SJSA1 (cell line): ENCODE measurements at regions not wholly inside any gene's neighbourhood (a gene's known extent, or its start where the extent isn't known, plus 50 kb on each side); places are given as distances from the start of the nearest gene placed in this dataset.

Experiments
- DNase-seq, 2 experiments: peaks; one replicate each; pipeline ENCODE4 v3.0.0-alpha.2; 2015 to 2020; ENCODE audit warnings: low spot score in 2 of 2, low read depth in 1 of 2
- H3K27ac ChIP-seq: fragments of 250-450 bp; sonication (Bioruptor Pico); 2 replicates; pipeline ENCODE4 v1.5.1; 2020; ENCODE audit warnings: mild to moderate bottlenecking, moderate library complexity
- H3K27me3 ChIP-seq: fragments of 250-450 bp; sonication (Bioruptor Pico); replicated peaks from 2 replicates; pipeline ENCODE4 v1.5.1; 2020; ENCODE audit warnings: mild to moderate bottlenecking, moderate library complexity
- H3K36me3 ChIP-seq: fragments of 250-450 bp; sonication (Bioruptor Pico); 2 replicates; pipeline ENCODE4 v1.5.1; 2020; ENCODE audit warnings: mild to moderate bottlenecking
- H3K4me1 ChIP-seq: fragments of 250-450 bp; sonication (Bioruptor Pico); replicated peaks from 2 replicates; pipeline ENCODE4 v1.6.1; 2021; ENCODE audit warnings: mild to moderate bottlenecking
- H3K4me3 ChIP-seq: fragments of 250-450 bp; sonication (Bioruptor Pico); 2 replicates; pipeline ENCODE4 v1.5.1; 2020; ENCODE audit warnings: mild to moderate bottlenecking
- H3K9me3 ChIP-seq: fragments of 250-450 bp; sonication (Bioruptor Pico); replicated peaks from 2 replicates; pipeline ENCODE4 v1.5.1; 2020; ENCODE audit warnings: mild to moderate bottlenecking

DNA sequence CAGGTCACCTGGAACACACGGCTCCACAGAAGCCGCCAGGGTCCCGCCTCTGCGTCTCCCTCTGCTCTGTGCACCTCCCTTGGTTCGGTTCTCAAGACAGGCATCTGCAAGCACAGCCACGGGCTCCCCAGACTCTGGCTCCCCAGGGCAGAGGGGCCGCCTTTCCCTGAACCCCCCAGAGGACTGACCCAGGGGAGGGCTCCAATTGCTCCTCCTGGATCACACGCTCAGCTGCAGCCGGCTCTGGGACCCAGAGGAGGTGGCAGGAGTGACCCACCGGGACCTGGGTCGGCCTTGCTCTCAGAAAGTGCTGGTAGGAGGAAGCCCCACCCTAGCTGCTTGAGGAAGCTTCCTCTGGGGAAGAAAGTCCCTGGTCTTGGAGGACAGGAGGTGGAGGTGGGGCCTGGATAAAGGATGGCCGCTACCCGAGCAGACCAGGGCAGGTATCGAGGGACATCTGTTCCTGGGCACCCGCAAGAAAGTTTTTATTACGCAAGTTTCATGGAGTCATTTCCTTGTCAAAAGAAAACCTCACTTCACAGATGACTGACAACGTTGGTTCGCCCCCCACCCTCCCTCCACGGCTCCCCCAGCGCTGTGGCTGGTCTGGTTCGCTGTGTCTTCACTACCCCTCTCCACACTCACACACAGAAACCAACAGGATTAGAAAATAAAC, 103.9 kb upstream of the AFDN start:
- no peaks in the 10 kb centered on the region for H3K27me3 ChIP-seq
- H3K4me1 ChIP-seq, result no peaks in the 10 kb centered on the region

DNA sequence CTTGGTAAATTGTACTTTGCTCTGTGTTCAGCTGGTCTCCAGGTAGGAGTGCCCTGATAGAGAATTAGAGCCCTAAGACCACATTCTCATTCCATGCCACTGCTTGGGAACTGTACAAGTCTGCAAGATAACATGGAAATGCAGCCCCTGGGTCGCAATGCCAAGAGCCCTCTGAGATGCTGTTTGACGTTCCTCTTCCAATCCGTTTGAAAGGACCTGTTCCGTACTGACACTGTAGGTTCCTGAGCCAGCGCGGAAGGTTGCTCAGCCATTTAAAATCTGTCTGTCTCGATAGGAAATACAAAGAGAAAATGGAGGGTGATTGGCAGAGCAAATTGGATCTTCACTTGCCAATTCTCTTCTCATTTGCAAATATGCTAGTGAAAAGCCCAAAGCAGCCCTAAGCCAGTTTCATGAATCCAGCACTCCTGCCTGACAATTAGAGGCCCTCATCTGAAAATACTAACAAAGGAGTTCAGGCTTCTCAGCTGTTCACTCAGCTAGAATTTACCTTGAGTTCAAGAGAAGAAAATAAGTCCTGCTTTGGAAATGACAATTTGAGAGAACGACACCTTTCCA, 100.6 kb upstream of the AFDN start:
- Histone ChIP-seq H3K4me3 (no peak overlapping the region), H3K4me1 (no peaks in the 10 kb centered on the region), H3K27me3 (0 out of 2 replicates have a peak, but pooled peaks cover 3% of the 10 kb centered on the region), H3K27ac (no peak overlapping the region), H3K36me3 (no peaks in the 10 kb centered on the region), H3K9me3 (no peaks in the 10 kb centered on the region)
- no peak for DNase-seq

More for the DNA sequence above, 103.9 kb upstream of the AFDN start:
- DNase-seq, result no peak
- Histone ChIP-seq H3K9me3 (no peaks in the 10 kb centered on the region), H3K4me3 (no peak overlapping the region), H3K27ac (no peak overlapping the region), H3K36me3 (no peaks in the 10 kb centered on the region)

DNA sequence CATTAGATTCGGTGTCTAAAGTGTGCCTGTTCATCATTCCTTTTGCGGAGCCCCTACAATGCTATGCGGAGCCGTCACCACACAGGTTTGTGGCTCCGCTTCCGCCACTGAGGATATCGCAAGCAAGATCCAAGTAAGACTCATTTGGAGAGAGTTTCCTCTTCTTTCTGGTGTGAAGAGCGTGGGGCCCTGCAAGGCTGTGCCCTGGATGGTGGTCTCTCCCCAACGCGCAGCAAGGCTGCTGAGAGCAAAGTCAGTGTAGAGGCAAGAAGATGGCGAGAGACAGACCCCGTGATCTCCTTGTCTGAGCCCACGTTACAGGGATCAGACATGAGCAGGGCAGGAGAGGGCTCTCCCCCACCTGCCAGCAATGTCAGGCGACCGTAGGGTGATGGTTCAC, 96.3 kb upstream of the AFDN start:
- peak in 1 of 2 experiments; percentile 28 for DNase-seq
- Histone ChIP-seq H3K27me3 (0 out of 2 replicates have a peak, but pooled peaks cover 3% of the 10 kb centered on the region), H3K9me3 (no peaks in the 10 kb centered on the region), H3K4me3 (no peak overlapping the region), H3K36me3 (no peaks in the 10 kb centered on the region), H3K27ac (no peak overlapping the region), H3K4me1 (peaks cover 5% of the 10 kb centered on the region)

DNA sequence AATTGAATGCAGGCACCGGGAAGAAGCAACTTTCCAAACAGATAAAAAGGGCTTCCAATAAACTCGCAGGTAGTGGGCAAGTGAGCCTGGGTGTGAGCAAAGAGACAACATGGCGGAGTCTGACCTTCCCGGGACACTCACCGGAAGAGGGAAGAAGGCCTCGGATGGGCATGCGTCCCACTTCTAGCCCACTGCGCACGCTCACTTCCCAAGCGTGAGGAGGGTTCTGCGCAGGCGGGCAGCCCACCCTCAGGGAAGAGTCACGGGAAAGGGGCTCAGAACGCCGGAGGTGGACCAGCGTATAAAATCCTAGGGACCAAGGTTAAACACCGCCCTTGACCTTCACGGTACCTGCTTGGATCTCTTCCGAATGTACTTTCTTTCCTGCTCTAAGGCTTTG, 95.5 kb upstream of the AFDN start:
- DNase-seq, result no peak

GRCh38 chr6:167731731-167732422, 94.8 kb upstream of the AFDN start:
- H3K9me3 ChIP-seq, result no peaks in the 10 kb centered on the region
- no peak overlapping the region for H3K4me3 ChIP-seq
- H3K27me3 ChIP-seq, result 0 out of 2 replicates have a peak, but pooled peaks cover 3% of the 10 kb centered on the region
- peaks cover 5% of the 10 kb centered on the region for H3K4me1 ChIP-seq
- no peak for DNase-seq
- no peaks in the 10 kb centered on the region for H3K36me3 ChIP-seq
- no peak overlapping the region for H3K27ac ChIP-seq

More for the DNA sequence above, 95.5 kb upstream of the AFDN start:
- Histone ChIP-seq H3K4me1 (peaks cover 5% of the 10 kb centered on the region), H3K4me3 (no peak overlapping the region), H3K27ac (no peak overlapping the region), H3K36me3 (no peaks in the 10 kb centered on the region), H3K27me3 (0 out of 2 replicates have a peak, but pooled peaks cover 3% of the 10 kb centered on the region), H3K9me3 (no peaks in the 10 kb centered on the region)

- Histone ChIP-seq H3K9me3 (no peaks in the 10 kb centered on the region), H3K36me3 (no peaks in the 10 kb centered on the region), H3K27me3 (no peaks in the 10 kb centered on the region), H3K4me3 (no peak overlapping the region), H3K4me1 (peaks cover 5% of the 10 kb centered on the region), H3K27ac (no peak overlapping the region)
- DNase-seq, result peak in 1 of 2 experiments; percentile 52
Measured at GRCh38 chr6:167733740-167734661, 92.7 kb upstream of the AFDN start.

DNA sequence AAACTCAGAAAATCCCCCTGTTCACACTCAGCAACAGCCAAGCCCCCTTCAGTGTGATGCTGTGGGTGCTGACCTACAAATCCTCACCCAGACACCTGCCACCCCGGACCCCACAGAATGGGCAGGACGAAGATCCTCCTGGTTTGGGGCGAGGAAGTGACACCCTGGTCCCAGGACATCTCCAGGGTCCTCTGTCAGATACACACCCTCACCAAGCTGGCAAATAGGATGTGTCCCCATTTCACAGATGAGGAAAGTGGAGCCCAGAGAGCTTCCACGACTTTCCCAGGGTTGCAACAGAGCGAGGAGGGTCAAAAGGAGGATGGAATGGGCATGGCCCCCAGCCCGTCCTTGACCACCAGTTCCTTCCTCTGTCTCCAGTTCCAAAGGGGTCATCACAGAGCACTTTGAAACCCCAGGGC, 92.0 kb upstream of the AFDN start:
- no peaks in the 10 kb centered on the region for H3K27me3 ChIP-seq
- no peak overlapping the region for H3K27ac ChIP-seq
- no peak overlapping the region for H3K4me3 ChIP-seq
- no peaks in the 10 kb centered on the region for H3K9me3 ChIP-seq
- H3K4me1 ChIP-seq, result peaks cover 5% of the 10 kb centered on the region
- no peak for DNase-seq
- H3K36me3 ChIP-seq, result no peaks in the 10 kb centered on the region

- Histone ChIP-seq H3K4me3 (no peak overlapping the region), H3K4me1 (peaks cover 5% of the 10 kb centered on the region), H3K9me3 (no peaks in the 10 kb centered on the region), H3K27me3 (no peaks in the 10 kb centered on the region), H3K27ac (no peak overlapping the region), H3K36me3 (no peaks in the 10 kb centered on the region)
- DNase-seq, result no peak
Measured at GRCh38 chr6:167735084-167735950, 91.4 kb upstream of the AFDN start.

- H3K4me1 ChIP-seq, result peaks cover 5% of the 10 kb centered on the region
- no peaks in the 10 kb centered on the region for H3K36me3 ChIP-seq
- DNase-seq, result no peak
- H3K27me3 ChIP-seq, result no peaks in the 10 kb centered on the region
- no peak overlapping the region for H3K4me3 ChIP-seq
- no peak overlapping the region for H3K27ac ChIP-seq
- no peaks in the 10 kb centered on the region for H3K9me3 ChIP-seq
Measured at GRCh38 chr6:167735951-167736288, 90.8 kb upstream of the AFDN start.

DNA sequence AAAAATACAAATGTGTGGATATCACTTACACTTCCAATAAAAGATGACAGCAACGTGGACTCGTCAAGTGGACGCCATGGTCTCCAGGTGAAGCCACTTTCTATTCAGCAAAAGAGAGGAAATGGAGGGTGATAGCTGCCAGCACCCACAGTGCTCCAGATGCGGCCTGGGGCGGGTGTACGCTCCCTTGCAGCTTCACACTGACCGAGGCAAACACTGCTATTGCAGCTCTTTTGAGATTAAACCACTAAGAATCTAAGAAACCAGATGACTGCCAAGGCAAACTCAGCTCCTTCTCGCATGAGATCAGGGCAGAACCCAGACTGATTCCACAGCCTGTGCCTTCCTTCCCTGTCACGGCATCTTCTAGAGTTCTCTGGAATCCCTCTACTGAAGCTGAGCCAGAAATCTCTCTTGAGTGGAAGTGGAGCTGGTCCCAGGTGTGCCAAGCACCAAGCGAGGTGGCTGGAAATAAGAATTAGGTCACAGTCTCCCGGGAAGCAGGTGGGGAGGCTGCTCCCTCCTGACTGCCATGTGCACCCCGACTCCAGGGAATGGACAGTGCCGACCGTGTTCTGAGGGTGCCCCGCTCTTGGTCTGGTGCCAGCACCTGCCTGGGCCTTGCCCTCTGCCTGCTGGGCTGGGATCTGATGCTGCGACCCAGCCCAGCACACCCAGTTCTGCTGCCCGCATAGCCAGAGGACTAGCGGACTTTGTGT, 90.1 kb upstream of the AFDN start:
- no peak for DNase-seq
- Histone ChIP-seq H3K36me3 (no peaks in the 10 kb centered on the region), H3K4me1 (peaks cover 5% of the 10 kb centered on the region), H3K9me3 (no peaks in the 10 kb centered on the region), H3K27me3 (no peaks in the 10 kb centered on the region), H3K27ac (no peak overlapping the region), H3K4me3 (no peak overlapping the region)

- no peak overlapping the region for H3K27ac ChIP-seq
- no peaks in the 10 kb centered on the region for H3K9me3 ChIP-seq
- H3K27me3 ChIP-seq, result no peaks in the 10 kb centered on the region
- no peak overlapping the region for H3K4me3 ChIP-seq
- DNase-seq, result peak in 1 of 2 experiments; percentile 35
- H3K36me3 ChIP-seq, result no peaks in the 10 kb centered on the region
- H3K4me1 ChIP-seq, result peaks cover 5% of the 10 kb centered on the region
Measured at GRCh38 chr6:167737205-167737830, 89.4 kb upstream of the AFDN start.

GRCh38 chr6:167738386-167738785, 88.3 kb upstream of the AFDN start:
- H3K9me3 ChIP-seq, result peaks cover 3% of the 10 kb centered on the region; the same call in 1 of the 2 replicates

More at GRCh38 chr6:167738386-167738785, 88.3 kb upstream of the AFDN start:
- no peak for DNase-seq
- Histone ChIP-seq H3K4me1 (peaks cover 5% of the 10 kb centered on the region), H3K36me3 (no peaks in the 10 kb centered on the region), H3K27me3 (no peaks in the 10 kb centered on the region), H3K4me3 (no peak overlapping the region), H3K27ac (no peak overlapping the region)
